ENCODE measurements at regions not wholly inside any gene's neighbourhood (a gene's known extent, or its start where the extent isn't known, plus 50 kb on each side); places are given as distances from the start of the nearest gene placed in this dataset.
"Not testable (repeated sequence)": the region's sequence is repeated elsewhere in the genome, so short reads cannot be mapped to it uniquely, and the experiment has no call there.

GRCh38 chr2:152250421-152251100 lies 75.0 kb upstream of the STAM2 start:
- DNase-seq (no peak), ATAC-seq (no peak)
- CTCF ChIA-PET, result no interaction called here
- no peaks in the 10 kb centered on the region for H3K9me3 Mint-ChIP-seq (ENCODE audit: low read depth)
- no peak overlapping the region for H3K27ac Mint-ChIP-seq
- no peaks in the 10 kb centered on the region for H3K36me3 Mint-ChIP-seq
- H3K4me1 Mint-ChIP-seq, result no peaks in the 10 kb centered on the region
- no peak overlapping the region for H3K4me3 Mint-ChIP-seq
- H3K27me3 Mint-ChIP-seq, result peaks cover 9% of the 10 kb centered on the region

- Mint-ChIP-seq H3K4me3 (no peak overlapping the region), H3K36me3 (no peaks in the 10 kb centered on the region), H3K27ac (no peak overlapping the region), H3K9me3 (ENCODE audit: low read depth) (no peaks in the 10 kb centered on the region), H3K4me1 (no peaks in the 10 kb centered on the region), H3K27me3 (peaks cover 9% of the 10 kb centered on the region)
- DNase-seq (no peak), ATAC-seq (no peak)
- CTCF ChIA-PET, result no interaction called here
Observed at GRCh38 chr2:152251211-152251610, 75.6 kb upstream of the STAM2 start.

- ATAC-seq (no peak), DNase-seq (no peak)
- peaks cover 9% of the 10 kb centered on the region for H3K27me3 Mint-ChIP-seq
- no peaks in the 10 kb centered on the region for H3K9me3 Mint-ChIP-seq (ENCODE audit: low read depth)
- H3K4me1 Mint-ChIP-seq, result no peaks in the 10 kb centered on the region
- H3K27ac Mint-ChIP-seq, result no peak overlapping the region
- CTCF ChIA-PET, result no interaction called here
- no peak overlapping the region for H3K4me3 Mint-ChIP-seq
- no peaks in the 10 kb centered on the region for H3K36me3 Mint-ChIP-seq
Observed at GRCh38 chr2:152251811-152252210, 76.2 kb upstream of the STAM2 start.

GRCh38 chr2:152254486-152254885 lies 78.9 kb upstream of the STAM2 start:
- no peaks in the 10 kb centered on the region for H3K9me3 Mint-ChIP-seq (ENCODE audit: low read depth)
- ATAC-seq (no peak), DNase-seq (no peak)
- H3K4me1 Mint-ChIP-seq, result no peaks in the 10 kb centered on the region
- H3K27ac Mint-ChIP-seq, result no peak overlapping the region
- CTCF ChIA-PET, result no interaction called here
- no peak overlapping the region for H3K4me3 Mint-ChIP-seq
- no peaks in the 10 kb centered on the region for H3K36me3 Mint-ChIP-seq
- H3K27me3 Mint-ChIP-seq, result peaks cover 9% of the 10 kb centered on the region

- no peak for DNase-seq
- H3K9me3 Mint-ChIP-seq (ENCODE audit: low read depth), result no peaks in the 10 kb centered on the region
- no peak overlapping the region for H3K27ac Mint-ChIP-seq
- peaks cover 9% of the 10 kb centered on the region for H3K27me3 Mint-ChIP-seq
- no peaks in the 10 kb centered on the region for H3K4me1 Mint-ChIP-seq
- no peak overlapping the region for H3K4me3 Mint-ChIP-seq
- no peaks in the 10 kb centered on the region for H3K36me3 Mint-ChIP-seq
- CTCF ChIA-PET, result no interaction called here
- ATAC-seq, result no peak
Observed at GRCh38 chr2:152254976-152255375, 79.4 kb upstream of the STAM2 start.

GRCh38 chr2:152255918-152256317 lies 79.1 kb upstream of the FMNL2 start:
- no peak for ATAC-seq
- CTCF ChIA-PET, result no interaction called here
- peaks cover 9% of the 10 kb centered on the region for H3K27me3 Mint-ChIP-seq

GRCh38 chr2:152260939-152261338 lies 74.0 kb upstream of the FMNL2 start:
- no peaks in the 10 kb centered on the region for H3K4me1 Mint-ChIP-seq
- H3K27ac Mint-ChIP-seq, result no peak overlapping the region
- no peak overlapping the region for H3K4me3 Mint-ChIP-seq
- DNase-seq, result no peak
- H3K9me3 Mint-ChIP-seq (ENCODE audit: low read depth), result peaks cover 4% of the 10 kb centered on the region
- no peak for ATAC-seq
- H3K27me3 Mint-ChIP-seq, result no peaks in the 10 kb centered on the region
- H3K36me3 Mint-ChIP-seq, result no peaks in the 10 kb centered on the region
- CTCF ChIA-PET, result no interaction called here

More at GRCh38 chr2:152255918-152256317, 79.1 kb upstream of the FMNL2 start:
- no peak for DNase-seq
- Mint-ChIP-seq H3K4me3 (no peak overlapping the region), H3K36me3 (no peaks in the 10 kb centered on the region), H3K27ac (no peak overlapping the region), H3K4me1 (no peaks in the 10 kb centered on the region), H3K9me3 (ENCODE audit: low read depth) (peaks cover under 1% of the 10 kb centered on the region)

- CTCF ChIA-PET, result no interaction called here
- Mint-ChIP-seq H3K9me3 (ENCODE audit: low read depth) (peaks cover 4% of the 10 kb centered on the region), H3K27me3 (no peaks in the 10 kb centered on the region)
Observed at GRCh38 chr2:152263911-152264310, 71.1 kb upstream of the FMNL2 start.

GRCh38 chr2:152273732-152274260 lies 61.2 kb upstream of the FMNL2 start:
- H3K27me3 Mint-ChIP-seq; DNase-seq; H3K4me1 Mint-ChIP-seq; H3K4me3 Mint-ChIP-seq; H3K9me3 Mint-ChIP-seq (ENCODE audit: low read depth); ATAC-seq; H3K27ac Mint-ChIP-seq; H3K36me3 Mint-ChIP-seq: not testable (repeated sequence)
- CTCF ChIA-PET, result interaction anchor here (1.2 kb wide), 1 partner anchor 213 kb away, joined by 3 read pairs; no protein-coding TSS in a partner anchor

More at GRCh38 chr2:152263911-152264310, 71.1 kb upstream of the FMNL2 start:
- no peaks in the 10 kb centered on the region for H3K36me3 Mint-ChIP-seq
- ATAC-seq (no peak), DNase-seq (no peak)
- H3K4me3 Mint-ChIP-seq, result no peak overlapping the region
- no peaks in the 10 kb centered on the region for H3K4me1 Mint-ChIP-seq
- H3K27ac Mint-ChIP-seq, result no peak overlapping the region

- H3K27ac Mint-ChIP-seq; ATAC-seq; H3K27me3 Mint-ChIP-seq; H3K4me3 Mint-ChIP-seq; CTCF ChIA-PET; H3K9me3 Mint-ChIP-seq (ENCODE audit: low read depth); DNase-seq; H3K36me3 Mint-ChIP-seq; H3K4me1 Mint-ChIP-seq: not testable (repeated sequence)
Observed at GRCh38 chr2:152277896-152278295, 57.1 kb upstream of the FMNL2 start.

- Mint-ChIP-seq H3K27ac (no peak overlapping the region), H3K9me3 (ENCODE audit: low read depth) (peaks cover 5% of the 10 kb centered on the region), H3K27me3 (peaks cover 3% of the 10 kb centered on the region), H3K36me3 (no peaks in the 10 kb centered on the region), H3K4me1 (no peaks in the 10 kb centered on the region), H3K4me3 (no peak overlapping the region)
- CTCF ChIA-PET, result no interaction called here
- DNase-seq (no peak), ATAC-seq (no peak)
Observed at GRCh38 chr2:152278526-152278925, 56.4 kb upstream of the FMNL2 start.

GRCh38 chr2:152279367-152279766 lies 55.6 kb upstream of the FMNL2 start:
- H3K27ac Mint-ChIP-seq; H3K4me3 Mint-ChIP-seq; H3K9me3 Mint-ChIP-seq (ENCODE audit: low read depth); ATAC-seq; CTCF ChIA-PET; H3K27me3 Mint-ChIP-seq; DNase-seq; H3K36me3 Mint-ChIP-seq; H3K4me1 Mint-ChIP-seq: not testable (repeated sequence)

GRCh38 chr2:152280780-152281179 lies 54.2 kb upstream of the FMNL2 start:
- Mint-ChIP-seq H3K9me3 (ENCODE audit: low read depth) (no peaks in the 10 kb centered on the region), H3K4me3 (no peak overlapping the region), H3K36me3 (no peaks in the 10 kb centered on the region), H3K4me1 (no peaks in the 10 kb centered on the region), H3K27me3 (peaks cover 3% of the 10 kb centered on the region), H3K27ac (no peak overlapping the region)
- CTCF ChIA-PET, result no interaction called here
- DNase-seq (no peak), ATAC-seq (no peak)

- H3K4me1 Mint-ChIP-seq, result no peaks in the 10 kb centered on the region
- DNase-seq (no peak), ATAC-seq (no peak)
- peaks cover 3% of the 10 kb centered on the region for H3K27me3 Mint-ChIP-seq
- H3K27ac Mint-ChIP-seq, result no peak overlapping the region
- CTCF ChIA-PET, result no interaction called here
- no peaks in the 10 kb centered on the region for H3K36me3 Mint-ChIP-seq
- H3K9me3 Mint-ChIP-seq (ENCODE audit: low read depth), result no peaks in the 10 kb centered on the region
- H3K4me3 Mint-ChIP-seq, result no peak overlapping the region
Observed at GRCh38 chr2:152283392-152283791, 51.6 kb upstream of the FMNL2 start.

All from activated CD8-positive, alpha-beta memory T cell treated with anti-CD3 and anti-CD28 coated beads, Interleukin-2, amount 10 ng/mL, durations not matched to agents 7 days and 5 days (primary cell).